Common myeloid progenitor, CD34-positive (primary cell): ENCODE measurements at regions not wholly inside any gene's neighbourhood (a gene's known extent, or its start where the extent isn't known, plus 50 kb on each side); places are given as distances from the start of the nearest gene placed in this dataset.
A peak's percentile ranks its signal among the peaks of the same experiment; 100 is the strongest.

Experiments
- CTCF ChIA-PET: fragments of 350-600 bp; sonication (Branson Sonifier 250); formaldehyde crosslinking; loops from one replicate; lab custom pipeline; 2021; ENCODE audit warnings: antibody characterized with exemption; lab: Charles Lee
- POLR2A ChIA-PET: fragments of 350-600 bp; sonication (Branson Sonifier 250); formaldehyde crosslinking; loops from one replicate; lab custom pipeline; 2021; ENCODE audit warnings: antibody characterized with exemption; lab: Charles Lee
- DNase-seq, 3 donors: peaks; one replicate each; pipeline versions ENCODE4 v3.0.0 to v3.0.0-alpha.2; 2013
- H3K27ac ChIP-seq, 2 experiments: 1 replicate in 1 of 2; 2 replicates in 1 of 2; pipeline ENCODE4 v1.7.0; 2013; ENCODE audit warnings: inconsistent platforms in 2 of 2, low read length in 2 of 2, mild to moderate bottlenecking in 2 of 2, low read depth in 1 of 2, moderate library complexity in 1 of 2; ENCODE audit not compliant: severe bottlenecking in 2 of 2, insufficient read depth in 1 of 2, poor library complexity in 1 of 2
- H3K27me3 ChIP-seq, 5 experiments: replicated peaks in 2 of 5; 1 replicate in 3 of 5; 2 replicates in 2 of 5; pipeline versions ENCODE4 v1.6.1 to v1.7.0; 2013; ENCODE audit warnings: low read length in 4 of 5, mild to moderate bottlenecking in 2 of 5, moderate library complexity in 2 of 5, inconsistent platforms in 1 of 5; ENCODE audit not compliant: insufficient read depth in 5 of 5, control insufficient read depth in 4 of 5
- H3K36me3 ChIP-seq, 4 experiments: 1 replicate in 2 of 4; 2 replicates in 2 of 4; pipeline versions ENCODE4 v1.6.1 to v1.7.0; 2013; ENCODE audit warnings: low read length in 3 of 4, control low read depth in 1 of 4, mild to moderate bottlenecking in 1 of 4; ENCODE audit not compliant: control insufficient read depth in 4 of 4, insufficient read depth in 4 of 4
- H3K4me1 ChIP-seq, 4 experiments: 1 replicate in 3 of 4; 2 replicates in 1 of 4; pipeline versions ENCODE4 v1.6.1 to v1.7.1; 2013; ENCODE audit warnings: low read length in 3 of 4, mild to moderate bottlenecking in 3 of 4, control low read depth in 1 of 4, inconsistent platforms in 1 of 4, moderate library complexity in 1 of 4; ENCODE audit not compliant: control insufficient read depth in 4 of 4, insufficient read depth in 4 of 4; ENCODE audit errors: control extremely low read depth in 1 of 4
- H3K4me3 ChIP-seq, 7 experiments: 1 replicate in 4 of 7; 2 replicates in 3 of 7; pipeline versions ENCODE4 v1.5.1 to v1.7.0; 2013; ENCODE audit warnings: mild to moderate bottlenecking in 7 of 7, low read length in 6 of 7, moderate library complexity in 6 of 7, inconsistent platforms in 2 of 7, low read depth in 2 of 7, control low read depth in 1 of 7; ENCODE audit not compliant: insufficient read depth in 4 of 7, control insufficient read depth in 1 of 7; ENCODE audit errors: extremely low read depth in 1 of 7
- H3K9me3 ChIP-seq, 5 experiments: 1 replicate in 4 of 5; 2 replicates in 1 of 5; pipeline versions ENCODE4 v1.6.1 to v1.7.1; 2013; ENCODE audit warnings: low read length in 4 of 5, mild to moderate bottlenecking in 2 of 5, inconsistent platforms in 1 of 5, low read depth in 1 of 5, moderate library complexity in 1 of 5; ENCODE audit not compliant: control insufficient read depth in 4 of 5, insufficient read depth in 2 of 5; ENCODE audit errors: control extremely low read depth in 1 of 5
- WGBS: methylation state at CpG from one replicate; pipeline ENCODE4 v1.1.5; 2013; ENCODE audit not compliant: insufficient coverage; 5-methylcytosine and 5-hydroxymethylcytosine counted together

GRCh38 chr1:69038379-69038778, 529.3 kb upstream of the LRRC7 start:
- Histone ChIP-seq H3K4me1 (no peaks in the 10 kb centered on the region), H3K27ac (no peak overlapping the region), H3K4me3 (no peak overlapping the region), H3K9me3 (peaks cover 0 to 7% (median 0%) of the 10 kb centered on the region in 5 experiments), H3K27me3 (no peaks in the 10 kb centered on the region), H3K36me3 (no peaks in the 10 kb centered on the region)
- CTCF ChIA-PET, result no interaction called here
- POLR2A ChIA-PET, result no interaction called here
- DNase-seq, result no peak

DNA sequence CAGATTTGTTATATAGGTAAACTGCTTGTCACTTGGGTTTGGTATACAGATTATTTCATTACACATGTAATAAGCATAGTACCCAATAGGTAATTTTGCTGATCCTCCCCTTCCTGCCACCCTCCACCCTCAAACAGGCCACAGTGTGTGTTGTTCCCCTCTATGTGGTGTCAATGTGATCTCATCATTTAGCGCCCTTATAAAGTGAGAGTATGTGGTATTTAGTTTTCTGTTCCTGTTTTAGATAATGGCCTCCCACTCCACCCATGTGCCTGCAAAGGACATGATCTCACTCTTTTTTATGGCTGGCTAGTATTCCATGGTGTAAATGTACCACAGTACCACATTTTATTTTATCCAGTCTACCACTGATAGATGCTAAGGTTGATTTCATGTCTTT, 522.1 kb upstream of the LRRC7 start:
- no peaks in the 10 kb centered on the region for H3K9me3 ChIP-seq
- ChIA-PET CTCF (no interaction called here), POLR2A (no interaction called here)
- no CpG with 5 or more reads among the region's 1 CpG for WGBS
- H3K4me3 ChIP-seq, result no peak overlapping the region
- no peak overlapping the region for H3K27ac ChIP-seq
- H3K36me3 ChIP-seq, result no peaks in the 10 kb centered on the region
- H3K4me1 ChIP-seq, result no peaks in the 10 kb centered on the region
- no peak for DNase-seq
- H3K27me3 ChIP-seq, result no peaks in the 10 kb centered on the region

GRCh38 chr1:69055194-69055593, 512.5 kb upstream of the LRRC7 start:
- peak in 1 of 3 donors; percentile 0 for DNase-seq
- Histone ChIP-seq H3K36me3 (no peaks in the 10 kb centered on the region), H3K4me1 (no peaks in the 10 kb centered on the region), H3K27me3 (no peaks in the 10 kb centered on the region), H3K4me3 (no peak overlapping the region), H3K27ac (no peak overlapping the region), H3K9me3 (no peaks in the 10 kb centered on the region)
- CTCF ChIA-PET, result no interaction called here
- 80% methylated on average over 2 of the region's 2 CpGs for WGBS
- POLR2A ChIA-PET, result no interaction called here

DNA sequence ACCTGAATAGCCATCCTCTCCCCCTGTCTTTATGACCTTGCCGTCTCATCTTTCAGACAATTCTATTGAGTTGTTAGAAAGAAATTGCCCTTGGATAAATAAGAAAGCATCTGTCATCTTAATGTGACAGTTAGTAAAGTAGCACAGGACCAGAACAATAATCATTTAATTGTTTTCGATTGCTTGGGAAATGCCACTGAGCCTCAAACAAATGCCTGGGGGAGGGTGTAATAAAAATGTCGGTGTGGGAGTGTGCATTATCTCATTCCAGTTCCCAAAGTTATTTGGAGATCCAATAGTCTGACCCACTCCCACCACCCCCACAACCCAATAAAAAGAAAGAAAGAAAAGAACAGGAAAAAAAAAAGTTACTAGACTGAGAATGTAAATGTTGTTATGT, 509.3 kb upstream of the LRRC7 start:
- Histone ChIP-seq H3K4me1 (no peaks in the 10 kb centered on the region), H3K4me3 (no peak overlapping the region), H3K36me3 (no peaks in the 10 kb centered on the region), H3K27ac (no peak overlapping the region), H3K27me3 (no peaks in the 10 kb centered on the region), H3K9me3 (no peaks in the 10 kb centered on the region)
- DNase-seq, result no peak
- CTCF ChIA-PET, result no interaction called here
- POLR2A ChIA-PET, result no interaction called here
- no CpG with 5 or more reads among the region's 3 CpGs for WGBS

DNA sequence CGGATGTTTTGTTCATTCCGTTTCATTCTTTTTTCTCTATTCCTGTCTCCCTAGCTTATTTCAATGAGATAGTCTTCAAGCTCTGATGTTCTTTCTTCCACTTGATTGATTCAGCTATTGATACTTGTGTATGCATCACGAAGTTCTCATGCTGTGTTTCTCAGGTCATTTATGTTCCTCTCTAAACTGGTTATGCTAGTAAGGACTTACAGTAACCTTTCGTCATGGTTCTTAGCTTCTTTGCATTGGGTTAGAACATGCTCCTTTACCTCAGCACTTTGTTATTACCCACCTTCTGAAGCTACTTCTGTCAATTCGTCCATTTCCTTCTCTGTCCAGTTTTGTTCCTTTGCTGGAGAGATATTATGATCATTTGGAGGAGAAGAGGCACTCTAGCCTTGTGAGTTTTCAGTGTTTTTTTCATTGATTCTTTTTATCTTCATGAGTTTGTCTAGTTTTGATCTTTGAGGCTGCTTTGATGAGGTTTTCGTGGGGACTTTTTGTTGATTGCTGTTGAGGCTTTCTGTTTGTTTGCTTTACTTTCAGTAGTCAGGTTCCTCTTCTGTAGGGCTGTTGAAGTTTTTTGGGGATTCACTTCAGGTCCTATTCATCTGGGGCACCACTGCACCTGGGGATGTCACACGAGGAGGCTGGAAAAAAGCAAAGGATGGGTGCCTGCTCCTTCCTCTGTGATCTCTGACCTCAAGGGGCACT, 496.9 kb upstream of the LRRC7 start:
- POLR2A ChIA-PET, result no interaction called here
- 95% methylated on average over 6 of the region's 7 CpGs for WGBS

GRCh38 chr1:69073176-69073575, 494.5 kb upstream of the LRRC7 start:
- WGBS, result 94% methylated on average over 2 of the region's 2 CpGs
- CTCF ChIA-PET, result interaction anchor here (2.8 kb wide), 1 partner anchor 665 kb away, joined by 7 read pairs; no protein-coding TSS in a partner anchor
- H3K27me3 ChIP-seq, result no peaks in the 10 kb centered on the region
- H3K4me1 ChIP-seq, result no peaks in the 10 kb centered on the region
- no peaks in the 10 kb centered on the region for H3K36me3 ChIP-seq
- H3K27ac ChIP-seq, result no peak overlapping the region
- no peak overlapping the region for H3K4me3 ChIP-seq
- no peak for DNase-seq
- POLR2A ChIA-PET, result no interaction called here
- peaks cover 0 to 6% (median 0%) of the 10 kb centered on the region in 5 experiments for H3K9me3 ChIP-seq

More for the DNA sequence above, 496.9 kb upstream of the LRRC7 start:
- peaks cover 0 to 6% (median 0%) of the 10 kb centered on the region in 5 experiments for H3K9me3 ChIP-seq
- no peak overlapping the region for H3K27ac ChIP-seq
- no peak for DNase-seq
- no peaks in the 10 kb centered on the region for H3K36me3 ChIP-seq
- no peaks in the 10 kb centered on the region for H3K4me1 ChIP-seq
- CTCF ChIA-PET, result interaction anchor here (0.8 kb wide), 1 partner anchor 10 kb away, joined by 3 read pairs; no protein-coding TSS in a partner anchor
- H3K27me3 ChIP-seq, result no peaks in the 10 kb centered on the region
- H3K4me3 ChIP-seq, result no peak overlapping the region

DNA sequence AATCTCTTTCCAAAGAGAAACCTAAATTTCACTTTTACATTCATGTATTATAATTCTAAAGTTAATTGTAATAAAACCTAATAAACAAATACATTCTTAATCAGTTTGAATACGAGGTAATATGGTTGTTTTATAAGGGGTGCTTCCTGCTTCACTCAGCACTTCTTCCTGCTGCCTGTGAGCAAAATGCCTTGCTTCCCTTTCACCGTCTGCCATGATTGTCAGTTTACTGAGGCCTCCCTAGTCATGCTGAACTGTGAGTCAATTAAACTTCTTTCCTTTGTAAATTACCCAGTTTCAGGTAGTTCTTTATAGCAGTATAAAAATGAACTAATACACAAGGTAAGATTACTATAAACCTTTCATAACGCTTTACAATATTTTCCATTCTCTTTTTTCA, 491.1 kb upstream of the LRRC7 start:
- H3K36me3 ChIP-seq, result no peaks in the 10 kb centered on the region
- peaks cover 0 to 6% (median 0%) of the 10 kb centered on the region in 5 experiments for H3K9me3 ChIP-seq
- DNase-seq, result no peak
- CTCF ChIA-PET, result no interaction called here
- POLR2A ChIA-PET, result no interaction called here
- H3K4me3 ChIP-seq, result no peak overlapping the region
- H3K27ac ChIP-seq, result no peak overlapping the region
- H3K27me3 ChIP-seq, result no peaks in the 10 kb centered on the region
- no peaks in the 10 kb centered on the region for H3K4me1 ChIP-seq
- WGBS, result 100% methylated on average over 1 of the region's 3 CpGs
